SK-N-SH (cell line): ENCODE measurements at regions not wholly inside any gene's neighbourhood (a gene's known extent, or its start where the extent isn't known, plus 50 kb on each side); places are given as distances from the start of the nearest gene placed in this dataset.

Experiments
- CTCF ChIA-PET: fragments of 300-600, 350-600 bp; formaldehyde crosslinking; extraction: SDS; loops from one replicate; lab custom pipeline; 2021; lab: Yijun Ruan, JAX
- POLR2A ChIA-PET: fragments of 350-600 bp; sonication (Branson Sonifier 250); formaldehyde crosslinking; extraction: SDS; loops from one replicate; lab custom pipeline; 2020; ENCODE audit warnings: antibody characterized with exemption, inconsistent platforms; lab: Yijun Ruan, JAX
- DNase-seq: peaks from one replicate; pipeline ENCODE4 v3.0.0; 2012
- H2AFZ ChIP-seq: fragments of 200-600 bp; sonication (generic); 2 replicates; pipeline ENCODE4 v1.8.1; 2016; ENCODE audit warnings: antibody characterized with exemption, mild to moderate bottlenecking, low read depth
- H3F3A ChIP-seq: fragments of 200-600 bp; sonication (generic); replicated peaks from 2 replicates; pipeline ENCODE3; 2016; ENCODE audit warnings: antibody characterized with exemption, mild to moderate bottlenecking; ENCODE audit not compliant: insufficient read depth
- H3K27ac ChIP-seq, 2 experiments: fragments of 200-500 bp in 1 of 2; fragments of 200-600 bp in 1 of 2; sonication (Bioruptor generic) in 1 of 2; sonication (generic), shearing (Covaris generic) in 1 of 2; 2 replicates each; pipeline versions ENCODE4 v1.5.1 to v1.6.1; 2014 to 2016; ENCODE audit warnings: low read depth in 2 of 2, inconsistent platforms in 1 of 2, low read length in 1 of 2, mild to moderate bottlenecking in 1 of 2, mixed read lengths in 1 of 2
- H3K27me3 ChIP-seq: fragments of 200-600 bp; sonication (generic), shearing (Covaris generic); 2 replicates; pipeline ENCODE4 v1.6.1; 2016; ENCODE audit warnings: mixed run types; ENCODE audit not compliant: insufficient read depth
- H3K36me3 ChIP-seq, 2 experiments: fragments of 200-500 bp in 1 of 2; fragments of 200-600 bp in 1 of 2; sonication (Bioruptor generic) in 1 of 2; sonication (generic) in 1 of 2; replicated peaks in 1 of 2; 2 replicates each; pipeline versions ENCODE3 to v1.5.1; 2014 to 2016; ENCODE audit warnings: low read length in 1 of 2, mild to moderate bottlenecking in 1 of 2; ENCODE audit not compliant: insufficient read depth in 2 of 2, control insufficient read depth in 1 of 2
- H3K4me1 ChIP-seq, 2 experiments: fragments of 200-500 bp in 1 of 2; fragments of 200-600 bp in 1 of 2; sonication (Bioruptor generic) in 1 of 2; sonication (generic), shearing (Covaris generic) in 1 of 2; 2 replicates each; pipeline versions ENCODE4 v1.5.1 to v1.6.1; 2014 to 2016; ENCODE audit warnings: low read depth in 1 of 2, low read length in 1 of 2, mixed run types in 1 of 2; ENCODE audit not compliant: insufficient read depth in 2 of 2, control insufficient read depth in 1 of 2
- H3K4me2 ChIP-seq: fragments of 200-600 bp; sonication (generic), shearing (Covaris generic); 2 replicates; pipeline ENCODE4 v1.6.1; 2017; ENCODE audit warnings: mixed run types
- H3K4me3 ChIP-seq, 2 experiments: fragments of 200-500 bp in 1 of 2; fragments of 200-600 bp in 1 of 2; sonication (Bioruptor generic) in 1 of 2; sonication (generic), shearing (Covaris generic) in 1 of 2; 2 replicates each; pipeline versions ENCODE4 v1.5.1 to v1.8.1; 2014 to 2016; ENCODE audit warnings: low read depth in 2 of 2, inconsistent platforms in 1 of 2, low read length in 1 of 2, mild to moderate bottlenecking in 1 of 2, mixed read lengths in 1 of 2, moderate library complexity in 1 of 2
- H3K79me2 ChIP-seq: fragments of 200-600 bp; sonication (generic); 2 replicates; pipeline ENCODE4 v1.8.1; 2017; ENCODE audit warnings: mild to moderate bottlenecking; ENCODE audit not compliant: insufficient read depth
- H3K9ac ChIP-seq: fragments of 200-600 bp; sonication (generic); 2 replicates; pipeline ENCODE4 v1.6.1; 2017; ENCODE audit warnings: mixed run types
- H3K9me2 ChIP-seq: fragments of 200-600 bp; sonication (generic); 2 replicates; pipeline ENCODE4 v1.6.1; 2017; ENCODE audit warnings: mixed run types
- H3K9me3 ChIP-seq: fragments of 200-600 bp; sonication (generic); 2 replicates; pipeline ENCODE4 v1.6.1; 2017; ENCODE audit warnings: mixed run types, mild to moderate bottlenecking, moderate library complexity
- H4K20me1 ChIP-seq: fragments of 200-600 bp; sonication (generic); 2 replicates; pipeline ENCODE4 v1.6.1; 2017; ENCODE audit warnings: mild to moderate bottlenecking, mixed run types; ENCODE audit not compliant: insufficient read depth
- CTCF ChIP-seq: fragments of 200-600 bp; sonication (generic); IDR thresholded peaks from 2 replicates; pipeline ENCODE4 v1.6.1; 2017; ENCODE audit warnings: antibody characterized with exemption, mild to moderate bottlenecking, moderate library complexity
- FOSL2 ChIP-seq: IDR thresholded peaks from 2 replicates; pipeline ENCODE4 v1.4.0; 2012; ENCODE audit warnings: low read depth, mild to moderate bottlenecking, moderate library complexity, borderline replicate concordance
- FOXJ3 ChIP-seq: sonication (generic); formaldehyde crosslinking; IDR thresholded peaks from 2 replicates; pipeline ENCODE4 v1.5.1; 2020; ENCODE audit warnings: mild to moderate bottlenecking, missing genetic modification reagents
- FOXM1 ChIP-seq: IDR thresholded peaks from 2 replicates; pipeline ENCODE4 v1.4.0; 2012; ENCODE audit warnings: low read depth, mild to moderate bottlenecking
- MXI1 ChIP-seq: IDR thresholded peaks from 2 replicates; pipeline ENCODE4 v1.6.1; 2012; ENCODE audit warnings: mild to moderate bottlenecking, low read depth, low read length, improper control_type of control experiment
- RAD21 ChIP-seq: IDR thresholded peaks from 2 replicates; pipeline ENCODE4 v1.6.1; 2012; ENCODE audit warnings: mild to moderate bottlenecking, low read length
- RCOR1 ChIP-seq: fragments of 150-350 bp; IDR thresholded peaks from 2 replicates; pipeline ENCODE4 v1.6.1; 2017; ENCODE audit warnings: antibody characterized with exemption, low read length
- RXRA ChIP-seq: IDR thresholded peaks from 2 replicates; pipeline ENCODE4 v1.4.0; 2012; ENCODE audit warnings: low read depth, mild to moderate bottlenecking, borderline replicate concordance
- SIN3A ChIP-seq: IDR thresholded peaks from 2 replicates; pipeline ENCODE4 v1.6.1; 2012; ENCODE audit warnings: low read depth, mild to moderate bottlenecking, low read length, moderate library complexity, borderline replicate concordance
- TAF1 ChIP-seq: IDR thresholded peaks from 2 replicates; pipeline ENCODE4 v1.6.1; 2012; ENCODE audit warnings: low read depth, mild to moderate bottlenecking, low read length, moderate library complexity, borderline replicate concordance
- TCF12 ChIP-seq: IDR thresholded peaks from 2 replicates; pipeline ENCODE4 v1.4.0; 2012
- WGBS: methylation state at CpG from one replicate; pipeline ENCODE4 v1.1.6; 2017; ENCODE audit warnings: low lambda C conversion rate; 5-methylcytosine and 5-hydroxymethylcytosine counted together

DNA sequence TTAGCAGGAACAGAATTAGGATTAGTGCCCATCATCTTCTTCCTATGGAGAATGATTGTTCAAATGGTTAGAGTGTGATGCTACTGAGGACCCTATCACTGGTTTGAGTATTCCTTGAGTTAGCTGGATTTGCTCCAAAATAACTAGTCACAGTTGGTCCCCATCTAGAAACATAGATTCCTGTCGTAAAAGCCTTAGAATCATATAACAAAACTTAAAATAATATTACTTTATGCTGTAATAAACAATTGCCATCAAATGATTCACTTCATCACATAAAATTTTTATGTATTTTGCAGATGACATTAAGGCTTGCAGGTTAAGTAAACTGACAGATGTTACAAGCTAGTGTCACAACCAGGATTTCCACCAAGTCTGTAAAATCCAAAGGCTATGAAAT is 209.8 kb downstream of the CCER1 start (continued):
- no peak for TF ChIP-seq CTCF
- TF ChIP-seq TAF1: no peak
- no peak for TF ChIP-seq FOSL2

DNA sequence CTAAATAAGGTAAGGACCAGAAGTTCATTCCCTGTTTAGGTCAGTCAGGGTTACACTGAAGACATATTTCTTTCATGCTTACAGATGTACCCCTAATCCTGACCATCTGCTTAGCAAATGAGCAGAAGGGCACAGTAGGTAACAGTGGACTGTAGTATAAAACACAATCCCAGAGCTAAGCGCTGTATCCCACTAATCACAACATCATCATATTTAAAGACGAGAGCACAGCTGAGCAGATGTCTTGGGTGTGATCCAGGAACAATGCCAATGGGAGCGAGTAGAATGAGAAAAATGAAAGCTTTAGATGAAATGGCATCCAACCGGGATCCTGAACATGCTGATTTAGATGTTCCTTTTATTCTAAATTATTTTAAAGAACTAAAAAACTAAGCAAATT is 213.4 kb downstream of the CCER1 start:
- Histone ChIP-seq H3K27me3 (no peaks in the 10 kb centered on the region), H3K9ac (no peak overlapping the region), H4K20me1 (no peaks in the 10 kb centered on the region), H3K4me1 (no peaks in the 10 kb centered on the region), H3K79me2 (no peaks in the 10 kb centered on the region), H3K4me2 (no peak overlapping the region), H3K36me3 (no peaks in the 10 kb centered on the region), H3F3A (no peaks in the 10 kb centered on the region), H3K9me2 (no peaks in the 10 kb centered on the region), H3K4me3 (no peak overlapping the region), H3K9me3 (no peaks in the 10 kb centered on the region), H3K27ac (no peak overlapping the region), H2AFZ (no peak overlapping the region)
- CTCF ChIA-PET: no interaction called here
- TF ChIP-seq RCOR1: no peak
- no peak for DNase-seq
- WGBS: 65% methylated on average over 4 of the region's 4 CpGs
- POLR2A ChIA-PET: no interaction called here

GRCh38 chr12:90729736-90730135 is 225.2 kb downstream of the CCER1 start:
- no peaks in the 10 kb centered on the region for H3K9me2 ChIP-seq
- TF ChIP-seq MXI1 (no peak), SIN3A (no peak), TCF12 (no peak), RAD21 (no peak)
- TF ChIP-seq, all 33 proteins: peak for 0
- H3K4me2 ChIP-seq: no peak overlapping the region
- no peaks in the 10 kb centered on the region for H3K79me2 ChIP-seq
- H3K27ac ChIP-seq: no peak overlapping the region
- H4K20me1 ChIP-seq: no peaks in the 10 kb centered on the region
- H3K27me3 ChIP-seq: no peaks in the 10 kb centered on the region
- ChIA-PET CTCF (interaction anchor here (1.1 kb wide), 1 partner anchor 124 kb away, joined by 3 read pairs; no protein-coding TSS in a partner anchor), POLR2A (no interaction called here)
- no peaks in the 10 kb centered on the region for H3F3A ChIP-seq
- WGBS: 68% methylated on average over 4 of the region's 4 CpGs
- H3K4me1 ChIP-seq: no peaks in the 10 kb centered on the region; a peak in 1 of 4 replicates
- H3K4me3 ChIP-seq: no peak overlapping the region
- H2AFZ ChIP-seq: no peak overlapping the region
- no peak for DNase-seq
- no peaks in the 10 kb centered on the region for H3K36me3 ChIP-seq
- no peaks in the 10 kb centered on the region for H3K9me3 ChIP-seq
- no peak overlapping the region for H3K9ac ChIP-seq

GRCh38 chr12:90712671-90713070 is 242.3 kb downstream of the CCER1 start:
- DNase-seq: no peak
- Histone ChIP-seq H3K27me3 (no peaks in the 10 kb centered on the region), H3K36me3 (no peaks in the 10 kb centered on the region), H3K9me3 (no peaks in the 10 kb centered on the region), H3K27ac (peak overlapping the region; percentile 14 to 76; a peak in 3 of 4 replicates), H3F3A (peaks cover 4% of the 10 kb centered on the region), H3K4me3 (no peak overlapping the region), H3K4me2 (no peak overlapping the region), H3K9me2 (no peaks in the 10 kb centered on the region), H3K9ac (no peak overlapping the region), H4K20me1 (no peaks in the 10 kb centered on the region), H2AFZ (0 out of 2 replicates have a peak overlapping the region, but pooled peaks have one; percentile 22)
- ChIA-PET POLR2A (no interaction called here), CTCF (interaction anchor here (0.6 kb wide), 1 partner anchor 1070 kb away, joined by 4 read pairs; no protein-coding TSS in a partner anchor)
- WGBS: 27% methylated on average over 2 of the region's 2 CpGs
- TF ChIP-seq RAD21: no peak
- no peak for TF ChIP-seq FOXJ3 (CRISPR knock-in tag)
- TF ChIP-seq RXRA: no peak
- TF ChIP-seq FOXM1: no peak
- TF ChIP-seq CTCF: no peak
- TF ChIP-seq, all 33 proteins: peak for 0
- Histone ChIP-seq H3K79me2 (no peaks in the 10 kb centered on the region), H3K4me1 (no peaks in the 10 kb centered on the region; a peak in 1 of 4 replicates)
